CD4-positive, alpha-beta T cell (primary cell): ENCODE measurements at regions not wholly inside any gene's neighbourhood (a gene's known extent, or its start where the extent isn't known, plus 50 kb on each side); places are given as distances from the start of the nearest gene placed in this dataset.

ENCODE experiments used
- ATAC-seq: fragments of 200-7000 bp; cut with Tn5 transposase; one replicate; pipeline ENCODE4 v1.10.0; 2022; ENCODE audit warnings: mild to moderate bottlenecking; ENCODE audit not compliant: poor library complexity
- CTCF ChIA-PET: fragments of 350-600 bp; sonication (Branson Sonifier 250); formaldehyde crosslinking; loops from one replicate; lab custom pipeline; 2021; ENCODE audit warnings: antibody characterized with exemption, inconsistent platforms; lab: Charles Lee
- POLR2A ChIA-PET: fragments of 350-600 bp; sonication (Branson Sonifier 250); formaldehyde crosslinking; loops from one replicate; lab custom pipeline; 2021; ENCODE audit warnings: antibody characterized with exemption, inconsistent platforms; lab: Charles Lee
- DNase-seq, 14 experiments: peaks; one replicate each; pipeline ENCODE4 v3.0.0-alpha.2; 2013 to 2020; ENCODE audit warnings: mixed read lengths in 2 of 14
- H3K27ac ChIP-seq, 2 donors: one replicate each; pipeline versions ENCODE4 v1.5.1 to v1.7.0; 2013; ENCODE audit warnings: low read length in 2 of 2, low read depth in 1 of 2, mild to moderate bottlenecking in 1 of 2
- H3K27me3 ChIP-seq, 2 experiments: 1 replicate in 1 of 2; 2 replicates in 1 of 2; pipeline versions ENCODE4 v1.6.1 to v1.7.0; 2013; ENCODE audit warnings: low read length in 2 of 2, control low read depth in 1 of 2, mild to moderate bottlenecking in 1 of 2, moderate library complexity in 1 of 2; ENCODE audit not compliant: insufficient read depth in 2 of 2, control insufficient read depth in 1 of 2
- H3K36me3 ChIP-seq: one replicate; pipeline ENCODE4 v1.6.1; 2013; ENCODE audit warnings: low read length, control low read depth; ENCODE audit not compliant: insufficient read depth
- H3K4me1 ChIP-seq: one replicate; pipeline ENCODE4 v1.6.1; 2013; ENCODE audit warnings: low read length, control low read depth; ENCODE audit not compliant: insufficient read depth
- H3K4me3 ChIP-seq: one replicate; pipeline ENCODE4 v1.5.1; 2013; ENCODE audit warnings: mild to moderate bottlenecking, low read length, moderate library complexity
- H3K9me3 ChIP-seq, 2 experiments: 1 replicate in 1 of 2; 2 replicates in 1 of 2; pipeline versions ENCODE4 v1.6.1 to v1.7.0; 2013; ENCODE audit warnings: low read length in 2 of 2, mild to moderate bottlenecking in 2 of 2, control low read depth in 1 of 2, moderate library complexity in 1 of 2; ENCODE audit not compliant: control insufficient read depth in 1 of 2, insufficient read depth in 1 of 2
- H3K27ac Mint-ChIP-seq: one replicate; pipeline ENCODE4 v1.8.0; 2020; ENCODE audit warnings: mixed read lengths
- H3K27me3 Mint-ChIP-seq: one replicate; pipeline ENCODE4 v1.8.0; 2021; ENCODE audit warnings: mixed read lengths
- H3K36me3 Mint-ChIP-seq: one replicate; pipeline ENCODE4 v1.8.0; 2021; ENCODE audit warnings: low read depth, mixed read lengths
- H3K4me1 Mint-ChIP-seq: one replicate; pipeline ENCODE4 v1.8.0; 2021; ENCODE audit warnings: low read depth, mixed read lengths
- H3K4me3 Mint-ChIP-seq: one replicate; pipeline ENCODE4 v1.8.0; 2020; ENCODE audit warnings: mild to moderate bottlenecking, mixed read lengths
- H3K9me3 Mint-ChIP-seq: one replicate; pipeline ENCODE4 v1.8.0; 2020; ENCODE audit warnings: mixed read lengths
- intact Hi-C, 2 experiments: fragments of 100-400 bp; cut with DNase I in 1 of 2; cut with micrococcal nuclease in 1 of 2; formaldehyde crosslinking; loops; one replicate each; pipeline versions ENCODE4 v1.15.1 to v1.9.0; 2023 to 2025; cut with DNase I, micrococcal nuclease
- TF ChIP-seq, protein P1 (sequence below): fragments of 200-600 bp; IDR thresholded peaks from one replicate; pipeline ENCODE4 v1.8.0; 2022; ENCODE audit warnings: antibody characterized with exemption, mild to moderate bottlenecking

DNA sequence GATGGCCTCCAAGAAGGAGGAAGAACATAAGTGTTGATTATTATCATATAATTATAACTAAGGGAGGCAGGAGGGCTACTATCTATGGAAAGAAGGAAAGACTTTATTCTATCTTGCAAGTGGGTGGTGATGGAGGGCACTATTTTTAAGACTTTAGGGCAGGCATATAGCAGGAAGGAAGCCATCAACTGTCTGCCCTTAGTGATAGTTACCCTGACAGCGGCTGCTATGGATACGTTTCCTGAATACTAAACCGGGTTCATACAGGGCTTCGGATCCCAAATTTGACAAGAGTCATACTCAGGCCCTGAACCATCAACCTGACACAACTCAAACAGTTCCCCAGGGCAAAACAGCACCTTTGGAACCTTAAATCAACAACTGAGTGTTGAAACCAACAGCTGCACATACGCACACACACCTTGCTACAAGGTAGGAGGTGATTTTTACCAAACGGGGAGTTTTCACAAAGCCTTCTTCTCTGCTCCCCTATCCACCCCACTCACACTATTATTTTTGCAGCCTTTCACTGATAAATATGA, 397.2 kb downstream of the OMA1 start:
- H3K4me3 Mint-ChIP-seq: no peak overlapping the region
- no peaks in the 10 kb centered on the region for H3K4me1 Mint-ChIP-seq
- CTCF ChIA-PET: no interaction called here
- no peak overlapping the region for H3K27ac Mint-ChIP-seq
- DNase-seq (no peak), ATAC-seq (no peak)
- intact Hi-C loops: no loop called here
- no peaks in the 10 kb centered on the region for H3K9me3 ChIP-seq
- no peaks in the 10 kb centered on the region for H3K36me3 ChIP-seq
- no peak overlapping the region for H3K4me3 ChIP-seq
- no peaks in the 10 kb centered on the region for H3K9me3 Mint-ChIP-seq
- POLR2A ChIA-PET: no interaction called here
- no peaks in the 10 kb centered on the region for H3K27me3 ChIP-seq
- no peaks in the 10 kb centered on the region for H3K27me3 Mint-ChIP-seq
- H3K27ac ChIP-seq: no peak overlapping the region
- no peaks in the 10 kb centered on the region for H3K4me1 ChIP-seq
- TF ChIP-seq, protein P1, sequence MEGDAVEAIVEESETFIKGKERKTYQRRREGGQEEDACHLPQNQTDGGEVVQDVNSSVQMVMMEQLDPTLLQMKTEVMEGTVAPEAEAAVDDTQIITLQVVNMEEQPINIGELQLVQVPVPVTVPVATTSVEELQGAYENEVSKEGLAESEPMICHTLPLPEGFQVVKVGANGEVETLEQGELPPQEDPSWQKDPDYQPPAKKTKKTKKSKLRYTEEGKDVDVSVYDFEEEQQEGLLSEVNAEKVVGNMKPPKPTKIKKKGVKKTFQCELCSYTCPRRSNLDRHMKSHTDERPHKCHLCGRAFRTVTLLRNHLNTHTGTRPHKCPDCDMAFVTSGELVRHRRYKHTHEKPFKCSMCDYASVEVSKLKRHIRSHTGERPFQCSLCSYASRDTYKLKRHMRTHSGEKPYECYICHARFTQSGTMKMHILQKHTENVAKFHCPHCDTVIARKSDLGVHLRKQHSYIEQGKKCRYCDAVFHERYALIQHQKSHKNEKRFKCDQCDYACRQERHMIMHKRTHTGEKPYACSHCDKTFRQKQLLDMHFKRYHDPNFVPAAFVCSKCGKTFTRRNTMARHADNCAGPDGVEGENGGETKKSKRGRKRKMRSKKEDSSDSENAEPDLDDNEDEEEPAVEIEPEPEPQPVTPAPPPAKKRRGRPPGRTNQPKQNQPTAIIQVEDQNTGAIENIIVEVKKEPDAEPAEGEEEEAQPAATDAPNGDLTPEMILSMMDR: no peak
- no peaks in the 10 kb centered on the region for H3K36me3 Mint-ChIP-seq

DNA sequence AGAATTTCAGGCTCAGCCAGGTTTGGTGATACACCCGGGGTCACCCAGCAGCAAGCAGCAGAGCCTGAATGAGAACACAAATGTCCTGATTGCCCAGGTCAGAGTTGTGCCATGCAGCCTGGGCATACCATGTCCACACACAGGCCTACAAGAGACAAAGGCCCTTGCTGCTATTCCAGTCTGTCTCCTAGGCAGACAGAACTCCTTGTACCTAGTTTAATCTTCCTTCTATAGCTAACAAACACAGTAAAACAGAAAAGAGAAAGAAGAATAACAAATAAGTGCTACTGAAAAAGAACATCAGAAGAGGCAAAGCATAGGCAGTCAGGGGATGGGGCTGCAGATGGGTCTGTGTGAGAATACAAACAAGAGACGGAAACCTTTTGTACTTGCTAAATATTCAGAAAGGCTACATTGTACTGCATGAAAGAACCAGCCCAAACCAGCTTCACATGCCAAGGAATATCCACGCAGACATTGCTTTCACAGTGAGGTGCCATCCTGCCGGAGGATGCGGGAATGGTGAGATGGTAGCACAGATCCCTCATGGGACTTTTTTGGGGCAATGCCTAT, 401.7 kb downstream of the OMA1 start:
- Mint-ChIP-seq H3K27me3 (no peaks in the 10 kb centered on the region), H3K4me3 (no peak overlapping the region), H3K9me3 (peaks cover 8% of the 10 kb centered on the region), H3K4me1 (no peaks in the 10 kb centered on the region), H3K27ac (no peak overlapping the region), H3K36me3 (no peaks in the 10 kb centered on the region)
- ATAC-seq (no peak), DNase-seq (no peak)
- H3K27me3 ChIP-seq: no peaks in the 10 kb centered on the region
- H3K4me1 ChIP-seq: no peaks in the 10 kb centered on the region
- CTCF ChIA-PET: no interaction called here
- H3K27ac ChIP-seq: no peak overlapping the region
- no peak overlapping the region for H3K4me3 ChIP-seq
- TF ChIP-seq, protein P1: no peak
- peaks cover 0 to 3% of the 10 kb centered on the region in 2 experiments for H3K9me3 ChIP-seq
- POLR2A ChIA-PET: no interaction called here
- no peaks in the 10 kb centered on the region for H3K36me3 ChIP-seq
- intact Hi-C loops: no loop called here

DNA sequence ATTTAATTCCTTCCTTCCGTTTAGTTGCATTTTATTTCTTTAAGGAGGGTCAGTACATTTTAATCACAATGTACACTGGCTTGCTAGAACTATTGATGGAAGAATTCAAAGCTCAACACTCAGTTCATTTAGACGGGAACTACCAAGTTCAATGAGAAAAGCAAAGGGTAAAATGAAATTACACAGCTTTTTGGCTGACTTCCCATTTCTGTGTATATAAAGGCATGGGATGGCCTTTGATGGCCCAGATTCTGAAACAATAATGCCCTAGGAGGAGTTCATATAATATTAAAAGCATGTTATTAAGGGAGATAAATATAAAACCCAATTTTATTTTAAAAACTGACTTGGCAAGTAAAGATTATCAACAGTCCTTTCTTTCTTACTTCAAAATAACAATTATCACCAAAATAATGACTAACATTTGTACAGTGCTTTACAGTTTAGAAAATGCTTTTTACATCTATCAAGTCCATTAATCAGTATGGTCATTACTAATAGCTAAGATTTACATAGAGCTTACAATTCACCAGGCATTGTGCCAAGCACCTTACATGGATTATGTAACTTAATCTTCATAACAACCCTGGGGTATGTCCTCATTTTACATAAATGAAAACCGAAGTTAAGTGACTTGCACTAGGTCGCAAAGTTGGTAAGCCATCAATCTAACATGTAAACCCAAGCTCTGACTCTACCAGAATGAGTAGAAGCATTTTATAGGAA, 402.4 kb downstream of the OMA1 start:
- no peak overlapping the region for H3K27ac ChIP-seq
- H3K4me1 ChIP-seq: no peaks in the 10 kb centered on the region
- no peaks in the 10 kb centered on the region for H3K36me3 ChIP-seq
- Mint-ChIP-seq H3K36me3 (no peaks in the 10 kb centered on the region), H3K4me3 (no peak overlapping the region), H3K27ac (no peak overlapping the region), H3K27me3 (no peaks in the 10 kb centered on the region), H3K9me3 (peaks cover 8% of the 10 kb centered on the region), H3K4me1 (no peaks in the 10 kb centered on the region)
- ChIA-PET POLR2A (no interaction called here), CTCF (no interaction called here)
- peaks cover 0 to 3% of the 10 kb centered on the region in 2 experiments for H3K9me3 ChIP-seq
- H3K4me3 ChIP-seq: no peak overlapping the region
- H3K27me3 ChIP-seq: no peaks in the 10 kb centered on the region
- ATAC-seq (no peak), DNase-seq (no peak)
- intact Hi-C loops: no loop called here
- TF ChIP-seq, protein P1: no peak
